Osteoblast (primary cell): ENCODE measurements at regions not wholly inside any gene's neighbourhood (a gene's known extent, or its start where the extent isn't known, plus 50 kb on each side); places are given as distances from the start of the nearest gene placed in this dataset.
"Not testable (repeated sequence)": the region's sequence is repeated elsewhere in the genome, so short reads cannot be mapped to it uniquely, and the experiment has no call there.

ENCODE experiments used
- DNase-seq: peaks from one replicate; pipeline ENCODE4 v3.0.0; 2011; ENCODE audit warnings: low spot score, mixed read lengths; ENCODE audit not compliant: insufficient read length; ENCODE audit errors: missing footprints
- H2AFZ ChIP-seq: 2 replicates; pipeline ENCODE4 v1.6.0; 2011; ENCODE audit warnings: mild to moderate bottlenecking, low read length
- H3K27ac ChIP-seq: 2 replicates; pipeline ENCODE4 v1.5.1; 2011; ENCODE audit warnings: mild to moderate bottlenecking, low read depth, low read length, moderate library complexity
- H3K27me3 ChIP-seq: 2 replicates; pipeline ENCODE4 v1.6.0; 2012; ENCODE audit warnings: mild to moderate bottlenecking, control low read depth, inconsistent platforms, low read length, moderate library complexity; ENCODE audit not compliant: insufficient read depth
- H3K36me3 ChIP-seq: 2 replicates; pipeline ENCODE4 v1.5.1; 2011; ENCODE audit warnings: mild to moderate bottlenecking, low read length, control low read depth, moderate library complexity; ENCODE audit not compliant: insufficient read depth
- H3K4me1 ChIP-seq: 2 replicates; pipeline ENCODE4 v1.5.1; 2011; ENCODE audit warnings: mild to moderate bottlenecking, low read length, control low read depth, moderate library complexity; ENCODE audit not compliant: insufficient read depth
- H3K4me2 ChIP-seq: 2 replicates; pipeline ENCODE4 v1.6.0; 2011; ENCODE audit warnings: mild to moderate bottlenecking, low read length; ENCODE audit not compliant: insufficient read depth
- H3K4me3 ChIP-seq: fragments of 200-600 bp; sonication (generic); 3 replicates; pipeline ENCODE4 v1.5.1; 2012; ENCODE audit warnings: mild to moderate bottlenecking, low read length, inconsistent platforms; ENCODE audit not compliant: insufficient read depth
- H3K79me2 ChIP-seq: 2 replicates; pipeline ENCODE4 v1.6.0; 2012; ENCODE audit warnings: mild to moderate bottlenecking, low read length, control low read depth, inconsistent platforms; ENCODE audit not compliant: insufficient read depth
- H3K9me3 ChIP-seq: 2 replicates; pipeline ENCODE4 v1.5.1; 2011; ENCODE audit warnings: low read depth, low read length, control low read depth
- H4K20me1 ChIP-seq: 2 replicates; pipeline ENCODE4 v1.6.0; 2012; ENCODE audit warnings: mild to moderate bottlenecking, low read length, control low read depth; ENCODE audit not compliant: insufficient read depth
- TF ChIP-seq, protein P1 (sequence below): IDR thresholded peaks from 2 replicates; pipeline ENCODE4 v1.5.1; 2011; ENCODE audit warnings: mild to moderate bottlenecking, low read depth, low read length, moderate library complexity; ENCODE audit errors: extremely low read depth

DNA sequence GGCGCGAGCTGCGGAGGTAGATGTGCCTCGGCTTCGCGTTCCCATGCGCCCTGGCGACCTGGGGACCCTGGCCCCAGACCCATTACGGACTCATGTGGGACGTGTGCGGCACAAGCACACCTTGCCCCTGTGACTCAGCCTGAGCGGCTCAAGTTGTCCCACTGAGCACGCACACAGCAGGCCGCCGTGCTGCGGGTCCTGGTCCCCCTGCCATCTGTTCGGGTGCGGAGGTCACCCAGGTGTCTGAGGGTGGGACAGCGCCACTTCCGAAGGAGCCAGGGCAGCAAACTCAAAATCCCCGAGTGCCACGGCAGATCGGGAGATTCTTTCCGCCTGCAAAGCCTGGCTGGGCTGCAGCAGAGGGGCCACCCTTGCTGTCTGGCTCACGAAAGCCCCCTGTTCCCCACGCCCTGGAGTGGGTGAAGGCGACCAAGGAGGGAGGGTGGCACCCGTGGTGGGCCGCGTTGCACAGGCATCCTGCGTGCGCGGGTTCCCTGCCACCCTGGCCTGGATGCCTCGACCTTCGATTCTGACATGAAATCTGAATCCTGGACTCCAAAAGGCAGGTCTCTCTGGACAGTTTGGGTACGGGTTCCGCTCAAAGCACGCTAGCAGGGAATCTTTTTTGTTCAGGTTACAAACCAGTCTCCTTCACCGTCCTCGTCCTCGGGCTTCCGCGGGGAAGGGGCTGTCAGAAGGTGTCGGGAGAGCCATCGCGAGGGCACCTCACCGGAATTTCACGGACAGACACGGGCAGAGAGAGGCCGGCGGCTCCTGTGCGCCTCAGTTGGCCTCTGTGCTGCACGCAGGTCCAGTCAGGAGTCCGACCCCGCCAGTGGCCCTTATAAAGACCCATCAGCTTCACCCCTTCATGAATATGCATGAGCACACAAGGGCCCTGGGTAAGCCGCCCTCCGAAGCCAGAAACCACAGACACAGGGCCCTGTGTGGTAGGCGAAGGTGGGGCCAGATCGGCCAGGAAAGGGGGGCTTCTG is 3926.8 kb upstream of the OR11H1 start:
- not testable (repeated sequence) for H3K36me3 ChIP-seq, H2AFZ ChIP-seq, H3K9me3 ChIP-seq, H3K27me3 ChIP-seq, H3K4me2 ChIP-seq, H4K20me1 ChIP-seq, H3K27ac ChIP-seq, H3K4me3 ChIP-seq, H3K79me2 ChIP-seq, H3K4me1 ChIP-seq
- DNase-seq, result peak; percentile 13

DNA sequence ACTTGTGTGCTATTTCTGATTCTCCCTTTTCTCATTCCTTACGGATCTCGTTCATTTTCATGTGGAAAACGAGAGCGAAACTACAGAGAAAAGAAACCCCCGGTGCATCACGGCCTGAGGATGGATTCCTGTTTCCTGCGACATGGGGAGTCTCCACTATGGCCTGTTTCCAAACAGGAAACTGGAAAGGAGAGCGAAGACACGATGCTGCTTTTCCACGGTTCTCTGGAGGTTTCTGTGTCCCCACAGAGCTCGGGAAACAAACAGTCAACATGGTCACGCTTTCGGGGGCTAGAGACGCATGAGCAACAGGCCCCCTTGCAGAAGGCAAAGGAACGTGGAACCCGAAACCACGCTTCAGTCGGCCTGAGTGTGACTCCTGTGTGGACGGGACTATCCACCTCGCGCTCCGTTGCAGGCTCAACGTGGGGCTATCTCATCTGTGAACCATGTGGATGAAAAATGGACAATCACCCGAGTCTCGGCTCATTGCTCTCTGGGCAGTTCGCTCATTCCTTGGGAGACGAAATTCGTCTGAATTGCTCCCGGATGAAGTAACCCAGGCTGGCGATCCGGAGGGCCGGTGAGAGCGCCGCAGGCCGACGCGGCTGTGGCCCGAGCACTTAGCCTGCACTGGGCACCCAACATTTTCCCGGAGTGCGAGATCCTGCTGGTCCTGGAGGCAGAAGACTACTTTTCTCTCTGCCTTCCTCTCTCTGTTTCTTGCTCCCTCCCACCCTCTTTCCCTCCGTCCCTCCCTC is 3923.2 kb upstream of the OR11H1 start:
- H3K4me2 ChIP-seq, result not testable (repeated sequence)

DNA sequence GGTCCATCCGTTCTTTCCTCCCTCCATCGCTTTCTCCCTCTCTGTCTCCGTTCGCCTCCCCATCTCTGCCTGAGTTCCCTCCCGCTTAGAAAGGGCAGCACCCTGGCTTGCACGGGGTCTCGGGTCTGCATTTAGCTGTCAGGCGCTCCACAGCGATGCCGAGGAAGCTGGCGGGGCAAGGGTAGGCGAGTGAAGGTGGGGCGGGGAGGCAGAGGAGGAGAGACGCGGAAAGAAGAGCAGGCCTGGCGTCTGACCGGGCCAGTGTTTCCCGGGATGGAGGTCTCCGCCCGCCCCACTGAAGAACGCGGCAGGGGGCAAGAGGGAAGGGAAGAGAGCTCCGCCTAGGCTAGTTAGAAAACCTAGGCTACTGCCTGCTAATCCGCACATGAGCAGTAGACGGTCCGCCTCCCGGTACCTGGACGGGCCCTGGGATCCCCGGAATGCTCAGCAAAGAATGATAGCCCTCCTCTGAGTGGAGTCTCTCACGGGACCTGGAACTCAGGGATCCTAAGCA is 3922.5 kb upstream of the OR11H1 start:
- Histone ChIP-seq H3K27me3 (no peaks in the 10 kb centered on the region), H4K20me1 (no peaks in the 10 kb centered on the region), H3K4me2 (no peak overlapping the region), H3K9me3 (peaks cover 2% of the 10 kb centered on the region), H3K36me3 (no peaks in the 10 kb centered on the region), H3K79me2 (no peaks in the 10 kb centered on the region), H2AFZ (no peak overlapping the region), H3K27ac (no peak overlapping the region), H3K4me3 (no peak overlapping the region), H3K4me1 (no peaks in the 10 kb centered on the region)
- DNase-seq, result peak; percentile 5
- TF ChIP-seq, protein P1, sequence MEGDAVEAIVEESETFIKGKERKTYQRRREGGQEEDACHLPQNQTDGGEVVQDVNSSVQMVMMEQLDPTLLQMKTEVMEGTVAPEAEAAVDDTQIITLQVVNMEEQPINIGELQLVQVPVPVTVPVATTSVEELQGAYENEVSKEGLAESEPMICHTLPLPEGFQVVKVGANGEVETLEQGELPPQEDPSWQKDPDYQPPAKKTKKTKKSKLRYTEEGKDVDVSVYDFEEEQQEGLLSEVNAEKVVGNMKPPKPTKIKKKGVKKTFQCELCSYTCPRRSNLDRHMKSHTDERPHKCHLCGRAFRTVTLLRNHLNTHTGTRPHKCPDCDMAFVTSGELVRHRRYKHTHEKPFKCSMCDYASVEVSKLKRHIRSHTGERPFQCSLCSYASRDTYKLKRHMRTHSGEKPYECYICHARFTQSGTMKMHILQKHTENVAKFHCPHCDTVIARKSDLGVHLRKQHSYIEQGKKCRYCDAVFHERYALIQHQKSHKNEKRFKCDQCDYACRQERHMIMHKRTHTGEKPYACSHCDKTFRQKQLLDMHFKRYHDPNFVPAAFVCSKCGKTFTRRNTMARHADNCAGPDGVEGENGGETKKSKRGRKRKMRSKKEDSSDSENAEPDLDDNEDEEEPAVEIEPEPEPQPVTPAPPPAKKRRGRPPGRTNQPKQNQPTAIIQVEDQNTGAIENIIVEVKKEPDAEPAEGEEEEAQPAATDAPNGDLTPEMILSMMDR, result no peak

More for the DNA sequence above, 3923.2 kb upstream of the OR11H1 start:
- H2AFZ ChIP-seq, H3K27me3 ChIP-seq, H3K36me3 ChIP-seq, H4K20me1 ChIP-seq, H3K4me3 ChIP-seq, H3K9me3 ChIP-seq, H3K79me2 ChIP-seq, DNase-seq, H3K27ac ChIP-seq, H3K4me1 ChIP-seq: not testable (repeated sequence)

DNA sequence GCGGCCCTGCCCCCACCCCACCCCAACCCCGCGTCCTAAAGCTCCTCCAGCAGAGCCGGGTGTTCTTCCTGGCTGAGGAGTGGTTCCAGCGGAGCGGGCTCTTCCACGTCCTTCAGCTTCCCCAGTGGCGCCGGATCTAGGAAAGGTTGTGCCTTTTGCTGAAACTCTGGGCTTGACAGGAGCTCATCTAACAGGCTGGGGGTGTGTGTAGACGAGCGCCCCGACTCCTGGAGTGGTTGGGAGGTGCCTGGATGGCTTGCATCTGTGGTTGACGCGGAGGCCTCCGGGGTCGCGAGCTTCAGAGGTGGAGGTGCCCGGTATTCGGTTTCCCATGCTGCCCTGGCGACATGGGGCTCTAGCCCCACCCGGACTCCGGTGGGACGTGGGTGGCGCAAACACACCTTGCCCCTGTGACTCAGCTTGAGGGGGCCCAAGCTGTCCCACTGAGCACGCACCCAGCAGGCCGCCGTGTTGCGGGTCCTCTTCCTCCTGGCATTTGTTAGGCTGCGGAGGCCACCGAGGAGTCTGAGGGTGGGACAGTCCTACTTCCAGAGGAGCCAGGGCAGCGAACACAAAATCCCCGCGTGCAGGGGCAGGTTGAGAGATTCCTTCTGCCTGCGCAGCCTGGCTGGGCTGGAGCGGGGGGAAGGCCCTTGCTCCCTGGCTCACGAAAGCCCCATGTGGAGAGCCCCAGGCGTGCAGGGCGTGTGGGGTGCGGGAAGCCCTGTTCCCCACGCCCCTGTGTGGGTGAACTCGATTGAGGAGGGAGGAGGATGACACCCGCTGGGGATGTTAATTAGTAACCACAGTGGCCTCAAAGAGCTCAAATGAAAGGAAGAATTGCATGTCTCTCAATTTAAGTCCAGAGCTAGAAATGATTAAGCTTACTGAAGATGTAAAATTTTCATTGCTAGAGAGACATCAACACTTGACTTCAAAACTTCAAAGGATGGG is 3921.7 kb upstream of the OR11H1 start:
- not testable (repeated sequence) for H3K36me3 ChIP-seq, H3K4me2 ChIP-seq, H3K27me3 ChIP-seq, H4K20me1 ChIP-seq, H3K4me1 ChIP-seq, H3K9me3 ChIP-seq, H3K27ac ChIP-seq, H3K4me3 ChIP-seq, H2AFZ ChIP-seq, H3K79me2 ChIP-seq
- DNase-seq, result peak; percentile 51

DNA sequence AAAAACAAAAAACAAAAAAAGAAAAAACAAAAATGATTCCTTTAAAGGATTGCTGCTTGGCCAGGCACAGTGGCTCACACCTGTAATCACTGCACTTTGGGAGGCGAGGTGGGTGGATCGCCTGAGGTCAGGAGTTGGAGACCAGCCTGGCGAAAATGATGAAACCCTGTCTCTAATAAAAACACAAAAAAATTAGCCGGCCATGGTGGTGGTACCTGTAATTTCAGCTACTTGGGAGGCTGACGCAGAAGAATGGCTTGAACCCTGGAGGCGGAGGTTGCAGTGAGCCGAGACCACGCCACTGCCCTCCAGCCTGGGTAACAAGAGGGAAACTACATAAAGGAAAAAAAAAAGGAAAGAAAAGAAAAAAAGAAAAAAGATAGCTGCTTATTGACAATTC is 3920.8 kb upstream of the OR11H1 start:
- H3K4me1 ChIP-seq, H3K9me3 ChIP-seq, H3K36me3 ChIP-seq, H2AFZ ChIP-seq, H3K27me3 ChIP-seq, H3K4me3 ChIP-seq, H3K27ac ChIP-seq, DNase-seq, H4K20me1 ChIP-seq, H3K79me2 ChIP-seq, H3K4me2 ChIP-seq: not testable (repeated sequence)

DNA sequence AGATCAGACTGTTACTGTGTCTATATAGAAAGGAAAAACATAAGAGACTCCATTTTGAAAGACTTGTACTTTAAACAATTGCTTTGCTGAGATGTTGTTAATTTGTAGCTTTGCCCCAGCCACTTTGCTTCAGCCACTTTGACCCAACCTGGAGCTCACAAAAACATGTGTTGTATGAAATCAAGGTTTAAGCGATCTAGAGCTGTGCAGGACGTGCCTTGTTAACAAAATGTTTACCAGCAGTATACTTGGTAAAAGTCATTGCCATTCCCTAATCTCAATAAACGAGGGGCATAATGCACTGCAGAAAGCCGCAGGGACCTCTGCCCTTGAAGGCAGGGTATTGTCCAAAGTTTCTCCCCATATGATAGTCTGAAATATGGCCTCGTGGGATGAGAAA is 3919.5 kb upstream of the OR11H1 start:
- not testable (repeated sequence) for H3K4me3 ChIP-seq

DNA sequence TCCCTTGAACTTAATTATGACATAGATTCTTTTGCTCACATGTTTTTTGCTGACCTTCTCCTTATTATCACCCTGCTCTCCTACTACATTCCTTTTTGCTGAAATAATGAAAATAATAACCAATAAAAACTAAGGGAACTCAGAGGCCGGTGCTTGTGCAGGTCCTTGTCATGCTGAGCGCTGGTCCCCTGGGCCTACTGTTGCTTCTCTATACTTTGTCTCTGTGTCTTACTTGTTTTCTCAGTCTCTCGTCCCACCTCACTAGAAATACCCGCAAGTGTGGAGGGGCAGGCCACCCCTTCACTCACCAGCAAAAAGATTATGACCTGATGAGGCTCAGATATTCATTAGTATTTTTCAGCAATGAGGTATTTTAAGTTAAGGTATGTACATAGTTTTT is 3918.8 kb upstream of the OR11H1 start:
- not testable (repeated sequence) for H3K27ac ChIP-seq, H2AFZ ChIP-seq, H3K36me3 ChIP-seq, H3K9me3 ChIP-seq, H3K4me2 ChIP-seq, DNase-seq, H3K79me2 ChIP-seq, H4K20me1 ChIP-seq, H3K4me1 ChIP-seq, H3K27me3 ChIP-seq, H3K4me3 ChIP-seq

More for the DNA sequence above, 3919.5 kb upstream of the OR11H1 start:
- H3K27ac ChIP-seq, H3K79me2 ChIP-seq, H3K9me3 ChIP-seq, H3K27me3 ChIP-seq, H3K36me3 ChIP-seq, H2AFZ ChIP-seq, H3K4me2 ChIP-seq, H3K4me1 ChIP-seq, H4K20me1 ChIP-seq, DNase-seq: not testable (repeated sequence)
